ENCODE measurements at regions not wholly inside any gene's neighbourhood (a gene's known extent, or its start where the extent isn't known, plus 50 kb on each side); places are given as distances from the start of the nearest gene placed in this dataset.
"Not testable (repeated sequence)": the region's sequence is repeated elsewhere in the genome, so short reads cannot be mapped to it uniquely, and the experiment has no call there.

- no peak for DNase-seq
Observed at GRCh38 chr17:71600137-71600789, 520.6 kb upstream of the SOX9 start.

GRCh38 chr17:71601894-71602504 lies 518.8 kb upstream of the SOX9 start:
- no peak for DNase-seq

GRCh38 chr17:71613996-71614395 lies 506.8 kb upstream of the SOX9 start:
- DNase-seq = no peak

- no peak for DNase-seq
Observed at GRCh38 chr17:71615820-71616219, 505.0 kb upstream of the SOX9 start.

DNA sequence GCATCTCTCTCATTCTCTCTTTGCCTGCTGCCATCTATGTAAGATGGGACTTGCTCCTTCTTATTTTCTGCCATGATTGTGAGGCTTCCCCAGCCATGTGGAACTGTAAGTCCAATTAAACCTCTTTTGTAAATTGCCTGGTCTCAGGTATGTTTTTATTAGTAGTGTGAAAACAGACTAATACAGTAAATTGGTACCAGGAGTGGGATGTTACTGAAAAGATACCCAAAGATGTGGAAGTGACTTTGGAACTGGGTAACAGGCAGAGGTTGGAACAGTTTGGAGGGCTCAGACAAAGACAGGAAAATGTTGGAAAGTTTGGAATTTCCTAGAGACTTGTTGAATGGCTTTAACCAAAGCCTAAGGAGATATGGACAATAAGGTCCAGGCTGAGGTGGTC lies 503.1 kb upstream of the SOX9 start:
- DNase-seq = not testable (repeated sequence)

DNA sequence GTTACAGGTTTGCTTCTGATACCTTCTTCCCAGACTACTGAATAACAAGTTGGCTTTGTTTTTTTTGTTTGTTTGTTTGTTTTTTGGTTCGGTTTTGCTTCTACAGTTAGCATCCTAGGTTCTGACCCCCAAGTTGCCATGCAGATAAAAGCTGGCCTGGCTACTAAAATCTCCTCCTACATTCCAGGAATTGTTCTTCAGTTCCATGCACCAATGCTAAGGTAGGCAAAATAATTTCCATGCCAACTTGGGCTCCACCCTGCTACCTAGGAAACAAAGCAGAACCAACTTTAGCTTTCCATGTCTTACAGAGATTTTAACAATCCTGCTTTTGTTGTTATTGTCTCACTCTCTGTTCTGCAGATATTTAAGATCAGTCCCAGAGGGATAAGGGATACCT lies 495.5 kb upstream of the SOX9 start:
- DNase-seq = no peak

DNA sequence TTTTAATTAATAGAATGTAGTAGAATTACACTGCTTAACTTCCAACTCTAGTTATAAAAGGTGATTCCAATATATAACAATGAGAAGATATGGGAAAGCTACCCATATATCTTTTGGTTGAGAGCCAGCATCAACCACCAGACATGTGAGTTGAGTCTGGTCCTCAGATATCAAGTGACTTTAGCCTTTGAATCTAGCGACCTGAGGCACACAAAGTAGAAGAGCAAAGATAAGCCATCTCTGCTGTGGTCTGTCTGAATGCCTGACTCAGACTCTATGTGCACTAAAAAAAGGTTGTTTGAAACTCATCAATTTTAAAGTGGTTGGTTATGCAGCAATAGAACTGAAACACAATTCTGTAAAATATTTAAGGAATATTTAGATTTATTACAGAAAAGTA lies 492.5 kb upstream of the SOX9 start:
- no peak for DNase-seq

DNA sequence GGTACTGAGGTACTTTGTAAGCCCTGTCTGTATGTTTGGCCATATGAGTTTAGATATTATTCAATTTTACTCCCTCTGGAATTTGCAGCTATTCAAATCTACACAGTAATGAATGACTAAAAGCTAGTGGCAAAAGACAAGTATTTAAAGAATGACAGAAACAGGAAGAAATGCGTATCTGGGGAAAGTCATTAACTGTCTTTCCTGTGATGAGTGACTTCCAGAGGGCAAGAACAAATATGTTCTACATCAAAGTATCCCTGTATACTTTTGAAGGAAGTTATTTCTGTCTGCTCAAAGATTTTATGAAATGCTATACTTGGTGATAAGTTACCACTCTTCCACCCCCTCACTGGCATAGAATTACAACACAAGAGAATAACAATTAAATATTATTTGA lies 489.3 kb upstream of the SOX9 start:
- no peak for DNase-seq

DNA sequence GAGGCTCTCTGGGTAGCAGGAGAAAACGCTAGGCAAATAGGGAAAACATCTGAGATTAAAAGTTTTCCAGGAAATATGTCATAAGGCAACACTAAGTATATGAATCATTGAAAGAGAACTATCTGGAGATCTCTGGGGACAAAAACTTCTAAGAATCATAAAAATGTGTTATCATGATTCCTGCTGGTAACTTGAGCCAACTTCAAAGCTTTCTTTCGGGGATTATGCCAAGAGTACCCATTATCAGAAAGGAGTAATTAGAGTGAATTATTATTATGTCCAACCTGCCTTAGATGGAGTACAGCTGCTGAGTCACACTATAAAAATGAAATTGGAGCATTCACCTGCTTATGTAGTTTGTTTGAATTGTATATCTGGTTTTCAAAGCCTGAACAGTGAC lies 488.5 kb upstream of the SOX9 start:
- no peak for DNase-seq

- DNase-seq = no peak
Observed at GRCh38 chr17:71633391-71633849, 487.4 kb upstream of the SOX9 start.

DNA sequence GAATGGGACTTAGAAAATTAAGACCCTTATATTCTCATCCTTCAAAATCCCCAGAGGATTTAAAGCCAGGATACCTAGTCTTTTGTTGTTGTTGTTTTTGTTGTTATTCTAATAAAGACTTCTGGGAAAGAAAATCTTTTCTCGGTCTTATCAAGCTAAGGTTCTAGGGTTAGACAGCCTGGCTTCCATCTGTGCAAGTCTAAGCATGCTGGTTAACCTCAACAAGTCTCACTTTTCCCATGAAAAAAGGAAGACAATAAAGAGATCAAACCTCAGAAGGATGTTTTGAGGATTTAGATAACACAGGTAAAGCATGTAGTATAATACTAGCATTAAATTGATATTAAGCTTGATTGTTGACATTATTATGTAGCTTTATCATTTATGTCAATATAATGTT lies 486.4 kb upstream of the SOX9 start:
- DNase-seq = no peak

- DNase-seq = no peak
Observed at GRCh38 chr17:71635187-71635586, 485.6 kb upstream of the SOX9 start.

GRCh38 chr17:71636644-71637043 lies 484.2 kb upstream of the SOX9 start:
- no peak for DNase-seq

- no peak for DNase-seq
Observed at GRCh38 chr17:71638668-71639067, 482.2 kb upstream of the SOX9 start.

DNA sequence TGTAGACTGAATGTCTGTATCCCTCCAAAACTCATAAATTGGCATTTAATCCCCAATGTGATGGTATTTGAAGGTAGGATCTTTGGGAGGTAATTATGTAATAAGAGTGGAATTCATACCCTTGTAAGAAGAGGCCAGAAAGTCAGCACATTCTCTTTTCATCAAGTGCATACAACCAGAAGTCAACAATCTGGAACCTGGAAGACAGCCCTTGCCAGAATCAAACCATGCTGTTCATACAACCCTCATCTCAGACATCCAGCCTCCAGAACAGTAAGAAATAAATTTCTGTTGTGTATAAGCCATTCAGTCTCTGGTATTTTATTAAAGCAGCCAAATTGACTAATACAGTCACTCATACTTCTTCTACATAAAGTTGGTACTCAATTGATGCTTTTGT lies 481.0 kb upstream of the SOX9 start:
- DNase-seq = no peak

DNA sequence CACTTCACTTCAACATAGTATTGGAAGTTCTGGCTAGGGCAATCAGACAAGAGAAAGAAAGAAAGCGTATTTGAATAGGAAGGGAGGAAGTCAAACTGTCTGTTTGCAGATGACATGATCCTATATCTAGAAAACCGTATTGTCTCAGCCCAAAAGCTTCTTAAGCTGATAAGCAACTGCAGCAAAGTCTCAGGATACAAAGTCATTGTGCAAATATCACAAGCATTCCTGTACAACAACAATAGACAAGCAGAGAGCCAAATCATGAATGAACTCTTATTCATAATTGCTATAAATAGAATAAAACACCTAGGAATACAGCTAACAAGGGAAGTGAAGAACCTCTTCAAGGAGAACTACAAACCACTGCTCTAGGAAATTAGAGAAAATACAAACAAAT lies 473.9 kb upstream of the SOX9 start:
- DNase-seq = not testable (repeated sequence)

DNA sequence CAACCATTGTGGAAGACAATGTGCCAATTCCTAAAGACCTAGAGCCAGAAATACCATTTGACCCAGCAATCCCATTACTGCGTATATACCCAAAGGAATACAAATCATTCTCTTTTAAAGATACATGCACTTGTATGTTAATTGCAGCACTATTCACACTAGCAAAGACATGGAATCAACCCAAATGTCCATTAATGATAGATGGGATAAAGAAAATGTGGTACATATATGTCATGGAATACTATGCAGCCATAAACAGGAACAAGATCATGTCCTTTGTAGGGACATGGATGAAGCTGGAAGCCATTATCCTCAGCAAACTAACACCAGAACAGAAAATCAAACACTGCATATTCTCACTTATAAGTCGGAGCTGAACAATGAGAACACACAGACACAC lies 472.5 kb upstream of the SOX9 start:
- not testable (repeated sequence) for DNase-seq

DNA sequence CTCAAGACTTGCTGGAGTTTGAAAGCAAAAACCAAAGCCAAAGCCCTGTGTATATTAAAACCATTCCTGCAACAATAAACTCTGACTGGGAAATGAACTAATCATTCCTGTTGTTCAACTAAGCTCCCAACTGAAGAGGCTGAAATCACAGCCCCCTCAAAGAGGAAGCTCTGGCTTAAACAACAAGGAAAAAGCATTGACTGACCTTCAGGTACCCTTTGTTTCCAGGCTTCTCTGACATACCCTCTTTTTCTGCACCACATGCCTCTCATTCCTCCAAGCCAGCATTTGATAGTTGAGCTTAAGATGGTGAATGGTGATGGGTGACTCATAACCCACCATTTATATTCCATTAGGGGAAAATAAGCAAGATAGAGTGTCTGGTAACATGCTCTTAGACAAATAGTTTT lies 470.9 kb upstream of the SOX9 start:
- no peak for DNase-seq

- no peak for DNase-seq
Observed at GRCh38 chr17:71655542-71655941, 465.3 kb upstream of the SOX9 start.

GRCh38 chr17:71656964-71657858 lies 463.6 kb upstream of the SOX9 start:
- DNase-seq = no peak

GRCh38 chr17:71658996-71659395 lies 461.8 kb upstream of the SOX9 start:
- no peak for DNase-seq

GRCh38 chr17:71664861-71665260 lies 456.0 kb upstream of the SOX9 start:
- DNase-seq = no peak

GRCh38 chr17:71666047-71666446 lies 454.8 kb upstream of the SOX9 start:
- no peak for DNase-seq

- no peak for DNase-seq
Observed at GRCh38 chr17:71667661-71668060, 453.2 kb upstream of the SOX9 start.

Measured in C1 segment of cervical spinal cord (tissue), 14 donors.